Fibroblast of lung (primary cell): ENCODE measurements at regions not wholly inside any gene's neighbourhood (a gene's known extent, or its start where the extent isn't known, plus 50 kb on each side); places are given as distances from the start of the nearest gene placed in this dataset.

Source experiments
- DNase-seq, 2 donors: peaks; one replicate each; pipeline versions ENCODE4 v3.0.0 to v3.0.0-alpha.2; 2010; ENCODE audit warnings: low read depth in 2 of 2
- H2AFZ ChIP-seq: 2 replicates; pipeline ENCODE4 v1.5.1; 2012; ENCODE audit warnings: low read length, control low read depth, inconsistent platforms
- H3K27ac ChIP-seq: 2 replicates; pipeline ENCODE4 v1.5.1; 2011; ENCODE audit warnings: low read length, control low read depth; ENCODE audit not compliant: insufficient read depth
- H3K27me3 ChIP-seq: 2 replicates; pipeline ENCODE4 v1.5.1; 2011; ENCODE audit warnings: mild to moderate bottlenecking, low read length; ENCODE audit not compliant: control insufficient read depth, insufficient read depth
- H3K36me3 ChIP-seq: 2 replicates; pipeline ENCODE4 v1.5.1; 2011; ENCODE audit warnings: low read length; ENCODE audit not compliant: control insufficient read depth, insufficient read depth
- H3K4me1 ChIP-seq: 2 replicates; pipeline ENCODE4 v1.5.1; 2011; ENCODE audit warnings: low read length; ENCODE audit not compliant: control insufficient read depth, insufficient read depth; ENCODE audit errors: extremely low read depth
- H3K4me2 ChIP-seq: 2 replicates; pipeline ENCODE4 v1.5.1; 2011; ENCODE audit warnings: low read length, control low read depth; ENCODE audit not compliant: insufficient read depth; ENCODE audit errors: extremely low read depth
- H3K4me3 ChIP-seq, 4 experiments: fragments of 200-600 bp in 1 of 4; sonication (generic) in 1 of 4; replicated peaks in 1 of 4; 2 replicates each; pipeline ENCODE4 v1.5.1; 2011 to 2016; ENCODE audit warnings: low read length in 4 of 4, low read depth in 3 of 4, mild to moderate bottlenecking in 3 of 4, control low read depth in 2 of 4, inconsistent platforms in 1 of 4, mixed read lengths in 1 of 4; ENCODE audit not compliant: insufficient read depth in 1 of 4; ENCODE audit errors: control extremely low read depth in 1 of 4
- H3K79me2 ChIP-seq: 2 replicates; pipeline ENCODE4 v1.5.1; 2012; ENCODE audit warnings: mild to moderate bottlenecking, low read length, inconsistent platforms; ENCODE audit not compliant: control insufficient read depth, insufficient read depth
- H3K9ac ChIP-seq: 2 replicates; pipeline ENCODE4 v1.5.1; 2011; ENCODE audit warnings: mild to moderate bottlenecking, low read length, control low read depth; ENCODE audit not compliant: insufficient read depth
- H3K9me3 ChIP-seq: 2 replicates; pipeline ENCODE4 v1.5.1; 2012; ENCODE audit warnings: low read depth, low read length; ENCODE audit not compliant: control insufficient read depth, insufficient read depth
- H4K20me1 ChIP-seq: 2 replicates; pipeline ENCODE4 v1.5.1; 2011; ENCODE audit warnings: low read length; ENCODE audit not compliant: control insufficient read depth, insufficient read depth; ENCODE audit errors: extremely low read depth
- CTCF ChIP-seq, 2 donors: IDR thresholded peaks in 1 of 2; conservative IDR thresholded peaks in 1 of 2; 1 replicate in 1 of 2; 2 replicates in 1 of 2; pipeline ENCODE4 v1.5.1; 2011 to 2012; ENCODE audit warnings: low read length in 2 of 2, control low read depth in 1 of 2, inconsistent platforms in 1 of 2, low read depth in 1 of 2, mild to moderate bottlenecking in 1 of 2
- EZH2 ChIP-seq: IDR thresholded peaks from 2 replicates; pipeline ENCODE4 v1.5.1; 2012; ENCODE audit warnings: low read length, control low read depth, mild to moderate bottlenecking; ENCODE audit errors: missing control alignments

DNA sequence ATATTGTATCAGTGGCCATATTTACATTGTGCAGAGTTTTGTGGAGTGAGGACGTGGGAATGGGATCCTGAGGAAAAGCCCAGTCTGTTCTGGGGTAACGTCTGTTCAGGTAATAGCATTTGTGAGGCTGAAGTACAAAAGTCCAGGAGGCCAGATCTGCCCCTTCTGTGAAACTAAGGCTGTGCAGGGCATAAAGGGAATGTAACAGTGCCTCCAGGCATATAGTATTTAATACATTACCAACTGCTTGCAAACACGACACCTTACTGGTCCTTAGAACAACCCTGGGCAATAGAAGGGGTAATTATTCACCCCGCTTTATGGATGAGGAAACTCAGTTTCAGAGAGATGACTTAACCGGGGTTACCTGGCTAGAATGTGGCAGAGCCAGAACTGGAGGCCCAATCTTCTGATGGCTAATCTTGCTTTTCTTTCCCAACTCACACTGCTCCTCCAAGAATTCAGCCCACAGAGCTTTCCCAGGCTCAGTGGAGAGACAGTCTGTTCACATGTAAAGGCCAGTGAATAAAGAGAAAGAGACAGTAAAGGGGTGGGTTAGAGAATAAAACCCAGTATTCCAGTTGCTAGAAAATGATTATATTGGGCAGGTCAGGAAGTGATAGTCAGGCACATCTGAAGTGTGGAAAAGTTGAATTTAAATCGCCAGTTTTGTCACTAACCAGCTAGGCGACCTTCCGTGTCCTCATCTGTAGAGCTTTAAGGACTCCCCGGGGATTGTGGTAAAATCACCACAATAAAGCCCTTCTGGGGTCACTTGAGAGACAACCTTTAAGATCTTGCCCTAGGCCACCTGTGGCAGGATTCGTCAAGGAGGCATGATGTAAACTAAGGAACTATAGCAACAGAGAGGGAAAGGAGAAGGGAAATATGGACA lies 280.7 kb upstream of the CITED2 start:
- TF ChIP-seq CTCF (conservative IDR thresholded peaks at IDR 0.05 in 1 of 2, IDR thresholded peaks at IDR 0.05 in 1 of 2; ENCODE audit: low read depth in 1 of 2, low read length in 2 of 2) (no peak), EZH2 (no peak)
- DNase-seq, result no peak
- H3K4me3 ChIP-seq, result no peak overlapping the region
- H3K36me3 ChIP-seq, result no peaks in the 10 kb centered on the region
- no peak overlapping the region for H3K27ac ChIP-seq
- H3K27me3 ChIP-seq, result no peaks in the 10 kb centered on the region
- H3K9ac ChIP-seq, result no peak overlapping the region
- no peak overlapping the region for H2AFZ ChIP-seq
- H3K4me1 ChIP-seq, result no peaks in the 10 kb centered on the region
- H3K4me2 ChIP-seq, result no peak overlapping the region
- H4K20me1 ChIP-seq, result no peaks in the 10 kb centered on the region
- H3K9me3 ChIP-seq, result no peaks in the 10 kb centered on the region
- no peaks in the 10 kb centered on the region for H3K79me2 ChIP-seq

- H3K27me3 ChIP-seq, result no peaks in the 10 kb centered on the region
- no peak overlapping the region for H2AFZ ChIP-seq
- TF ChIP-seq CTCF (conservative IDR thresholded peaks at IDR 0.05 in 1 of 2, IDR thresholded peaks at IDR 0.05 in 1 of 2; ENCODE audit: low read depth in 1 of 2, low read length in 2 of 2) (no peak), EZH2 (no peak)
- DNase-seq, result no peak
- H3K9ac ChIP-seq, result no peak overlapping the region
- no peaks in the 10 kb centered on the region for H3K4me1 ChIP-seq
- no peaks in the 10 kb centered on the region for H3K9me3 ChIP-seq
- no peak overlapping the region for H3K27ac ChIP-seq
- H3K4me2 ChIP-seq, result no peak overlapping the region
- no peaks in the 10 kb centered on the region for H3K36me3 ChIP-seq
- no peak overlapping the region for H3K4me3 ChIP-seq
- H4K20me1 ChIP-seq, result no peaks in the 10 kb centered on the region
- no peaks in the 10 kb centered on the region for H3K79me2 ChIP-seq
Observed at GRCh38 chr6:139654309-139654708, 279.9 kb upstream of the CITED2 start.

- Histone ChIP-seq H3K9ac (no peak overlapping the region), H3K4me2 (no peak overlapping the region), H3K36me3 (no peaks in the 10 kb centered on the region), H3K9me3 (no peaks in the 10 kb centered on the region), H3K79me2 (no peaks in the 10 kb centered on the region), H3K4me3 (no peak overlapping the region), H3K4me1 (no peaks in the 10 kb centered on the region), H4K20me1 (no peaks in the 10 kb centered on the region), H2AFZ (no peak overlapping the region), H3K27ac (no peak overlapping the region), H3K27me3 (no peaks in the 10 kb centered on the region)
- no peak for DNase-seq
- TF ChIP-seq CTCF (conservative IDR thresholded peaks at IDR 0.05 in 1 of 2, IDR thresholded peaks at IDR 0.05 in 1 of 2; ENCODE audit: low read depth in 1 of 2, low read length in 2 of 2) (no peak), EZH2 (no peak)
Observed at GRCh38 chr6:139653111-139653510, 278.7 kb upstream of the CITED2 start.
